HG02588 (cell line): ENCODE measurements at regions not wholly inside any gene's neighbourhood (a gene's known extent, or its start where the extent isn't known, plus 50 kb on each side); places are given as distances from the start of the nearest gene placed in this dataset.
A peak's percentile ranks its signal among the peaks of the same experiment; 100 is the strongest.
"Not testable (repeated sequence)": the region's sequence is repeated elsewhere in the genome, so short reads cannot be mapped to it uniquely, and the experiment has no call there.

Source experiments
- ATAC-seq: cut with Tn5 transposase; IDR thresholded peaks from one replicate; pipeline ENCODE4 v1.9.1; 2021; ENCODE audit warnings: mild to moderate bottlenecking, moderate library complexity; ENCODE audit not compliant: unreplicated experiment

GRCh38 chr11:119586181-119586580 lies 142.8 kb downstream of the NECTIN1 start:
- no peak for ATAC-seq

- ATAC-seq, result no peak
Measured at GRCh38 chr11:119585043-119585781, 143.8 kb downstream of the NECTIN1 start.

- ATAC-seq, result no peak
Measured at GRCh38 chr11:119584193-119585042, 144.6 kb downstream of the NECTIN1 start.

GRCh38 chr11:119583585-119583984 lies 145.4 kb downstream of the NECTIN1 start:
- no peak for ATAC-seq

- ATAC-seq, result not testable (repeated sequence)
Measured at GRCh38 chr11:119581396-119581795, 147.6 kb downstream of the NECTIN1 start.

GRCh38 chr11:119580751-119581150 lies 148.2 kb downstream of the NECTIN1 start:
- ATAC-seq, result no peak

- no peak for ATAC-seq
Measured at GRCh38 chr11:119580081-119580480, 148.9 kb downstream of the NECTIN1 start.

- no peak for ATAC-seq
Measured at GRCh38 chr11:119578521-119579191, 150.3 kb downstream of the NECTIN1 start.

GRCh38 chr11:119573858-119574257 lies 150.9 kb upstream of the THY1 start:
- no peak for ATAC-seq

GRCh38 chr11:119572481-119573424 lies 149.8 kb upstream of the THY1 start:
- no peak for ATAC-seq

- no peak for ATAC-seq
Measured at GRCh38 chr11:119571311-119571710, 148.3 kb upstream of the THY1 start.

- peak; percentile 67 for ATAC-seq
Measured at GRCh38 chr11:119567688-119568582, 145.0 kb upstream of the THY1 start.

GRCh38 chr11:119566319-119566718 lies 143.3 kb upstream of the THY1 start:
- ATAC-seq, result no peak

- not testable (repeated sequence) for ATAC-seq
Measured at GRCh38 chr11:119565693-119566092, 142.7 kb upstream of the THY1 start.

GRCh38 chr11:119560961-119561360 lies 138.0 kb upstream of the THY1 start:
- ATAC-seq, result no peak

- ATAC-seq, result no peak
Measured at GRCh38 chr11:119560291-119560690, 137.3 kb upstream of the THY1 start.

GRCh38 chr11:119552106-119552485 lies 129.1 kb upstream of the THY1 start:
- ATAC-seq, result no peak

- ATAC-seq, result no peak
Measured at GRCh38 chr11:119551420-119552105, 128.6 kb upstream of the THY1 start.
